Pancreas (tissue), 10 donors: ENCODE measurements at regions not wholly inside any gene's neighbourhood (a gene's known extent, or its start where the extent isn't known, plus 50 kb on each side); places are given as distances from the start of the nearest gene placed in this dataset.
"Not testable (repeated sequence)": the region's sequence is repeated elsewhere in the genome, so short reads cannot be mapped to it uniquely, and the experiment has no call there.

Experiments used
- ATAC-seq, 4 donors: fragments of 200-7000 bp; cut with Tn5 transposase; one replicate each; pipeline versions ENCODE4 v1.8.0 to v1.9.1; 2020; ENCODE audit warnings: mild to moderate bottlenecking in 4 of 4, moderate library complexity in 4 of 4
- DNase-seq, 6 donors: peaks; one replicate each; pipeline ENCODE4 v3.0.0-alpha.2; 2020
- FAIRE-seq: peaks from 2 replicates; lab custom pipeline; 2012; peaks lifted over from hg19 to GRCh38; lab: Jason Lieb, UNC
- H3K27ac ChIP-seq, 4 donors: fragments of 200-600 bp; sonication (generic); 1 replicate in 3 of 4; 2 replicates in 1 of 4; pipeline versions ENCODE4 v1.5.0 to v1.8.0; 2020
- H3K27me3 ChIP-seq, 4 donors: fragments of 200-600 bp; one replicate each; pipeline ENCODE4 v1.8.0; 2021
- H3K36me3 ChIP-seq, 3 donors: fragments of 200-600 bp; sonication (generic) in 1 of 3; one replicate each; pipeline versions ENCODE4 v1.5.0 to v1.8.0; 2020 to 2021
- H3K4me1 ChIP-seq, 3 donors: fragments of 200-600 bp; one replicate each; pipeline ENCODE4 v1.8.0; 2021
- H3K4me3 ChIP-seq, 4 donors: fragments of 200-600 bp; sonication (generic) in 2 of 4; one replicate each; pipeline versions ENCODE4 v1.5.0 to v1.8.0; 2020 to 2021
- H3K9me3 ChIP-seq, 4 donors: fragments of 200-600 bp; one replicate each; pipeline ENCODE4 v1.8.0; 2021
- CTCF ChIP-seq, 4 donors: fragments of 200-600 bp; sonication (generic) in 3 of 4; IDR thresholded peaks; one replicate each; pipeline versions ENCODE4 v1.5.0 to v1.8.0; 2021; ENCODE audit warnings: antibody characterized with exemption in 4 of 4
- WGBS, 2 donors: extraction: QIAGEN DNeasy Blood & Tissue Kit; methylation state at CpG; one replicate each; pipeline ENCODE4 v1.1.7; 2013; 5-methylcytosine and 5-hydroxymethylcytosine counted together
- intact Hi-C, 3 donors: fragments of 100-400 bp; cut with DNase I; formaldehyde crosslinking; loops; one replicate each; pipeline versions ENCODE4 v1.11.1 to v1.14.2; 2022
- donor health status: healthy with polysubstance abuse.
- donor health status: DM: no; HTN: no; CAD: no; lungs with moderate emphysema.
- donor health status: DM: no; HTN: no; CAD: no.
- donor health status: control.
- donor health status: control.
- donor health status: Bipolar disorder and iron deficiency.
- donor health status: DM: yes; HTN: yes; CAD: no.
- donor health status: DM: no; HTN: no; CAD: no.
- donor health status: DM: no; HTN: no; CAD: no.
- donor health status: DM: yes; HTN: yes; CAD: no.

GRCh38 chr14:21852775-21853174 lies 179.2 kb upstream of the OR4E1 start:
- H3K4me3 ChIP-seq: no peak overlapping the region
- DNase-seq: no peak
- H3K4me1 ChIP-seq: no peaks in the 10 kb centered on the region
- H3K27ac ChIP-seq: no peak overlapping the region
- no peak for FAIRE-seq
- H3K9me3 ChIP-seq: no peaks in the 10 kb centered on the region
- no peak for ATAC-seq
- intact Hi-C loops: no loop called here
- WGBS, 2 donors: 60 to 77% methylated on average over 3 of the region's 3 CpGs
- no peaks in the 10 kb centered on the region for H3K36me3 ChIP-seq
- TF ChIP-seq CTCF (IDR thresholded peaks at IDR 0.05): no peak
- peaks cover 0 to 4% (median 0%) of the 10 kb centered on the region in 4 donors for H3K27me3 ChIP-seq

GRCh38 chr14:21852061-21852664 lies 178.5 kb upstream of the OR4E1 start:
- Histone ChIP-seq H3K27me3 (peaks cover 0 to 4% (median 0%) of the 10 kb centered on the region in 4 donors), H3K4me3 (no peak overlapping the region), H3K27ac (no peak overlapping the region), H3K36me3 (no peaks in the 10 kb centered on the region), H3K9me3 (no peaks in the 10 kb centered on the region), H3K4me1 (no peaks in the 10 kb centered on the region)
- 9 to 10% methylated on average over 4 of the region's 4 CpGs for WGBS, 2 donors
- peak; percentile 27 to 58 (median 50) for TF ChIP-seq CTCF (IDR thresholded peaks at IDR 0.05)
- DNase-seq (peak in 4 of 6 donors; percentile 22 to 62 (median 30)), ATAC-seq (peak in 3 of 4 donors; percentile 56 to 76 (median 62)), FAIRE-seq (no peak)
- intact Hi-C loops: no loop called here

- DNase-seq, H3K9me3 ChIP-seq, H3K27me3 ChIP-seq, H3K36me3 ChIP-seq, ATAC-seq, H3K4me3 ChIP-seq, FAIRE-seq, H3K27ac ChIP-seq, intact Hi-C loops, H3K4me1 ChIP-seq: not testable (repeated sequence)
- WGBS, 2 donors: 40 to 49% methylated on average over 8 to 11 of the region's 11 CpGs
Measured at GRCh38 chr14:21846902-21847301, 173.3 kb upstream of the OR4E1 start.

GRCh38 chr14:21846227-21846885 lies 172.7 kb upstream of the OR4E1 start:
- no peaks in the 10 kb centered on the region for H3K9me3 ChIP-seq
- ATAC-seq (peak in 3 of 4 donors; percentile 39 to 75 (median 49)), DNase-seq (peak in 4 of 6 donors; percentile 20 to 69 (median 36)), FAIRE-seq (no peak)
- H3K27ac ChIP-seq: no peak overlapping the region
- H3K4me1 ChIP-seq: no peaks in the 10 kb centered on the region
- WGBS, 2 donors: 21 to 30% methylated on average over 13 of the region's 13 CpGs
- no peaks in the 10 kb centered on the region for H3K36me3 ChIP-seq
- no peak overlapping the region for H3K4me3 ChIP-seq
- peak in 3 of 4 donors; percentile 33 to 48 (median 36) for TF ChIP-seq CTCF (IDR thresholded peaks at IDR 0.05)
- intact Hi-C loops: no loop called here
- H3K27me3 ChIP-seq: peaks cover 0 to 6% (median 0%) of the 10 kb centered on the region in 4 donors

- no peak overlapping the region for H3K27ac ChIP-seq
- ATAC-seq (no peak), DNase-seq (no peak), FAIRE-seq (no peak)
- no peak overlapping the region for H3K4me3 ChIP-seq
- TF ChIP-seq CTCF (IDR thresholded peaks at IDR 0.05): no peak
- peaks cover 0 to 7% (median 0%) of the 10 kb centered on the region in 4 donors for H3K27me3 ChIP-seq
- WGBS, 2 donors: 13 to 22% methylated on average over 4 of the region's 4 CpGs
- intact Hi-C loops: no loop called here
- H3K4me1 ChIP-seq: no peaks in the 10 kb centered on the region
- H3K36me3 ChIP-seq: no peaks in the 10 kb centered on the region
- H3K9me3 ChIP-seq: no peaks in the 10 kb centered on the region
Measured at GRCh38 chr14:21840765-21841164, 167.1 kb upstream of the OR4E1 start.
